Stimulated activated CD4-positive, alpha-beta T cell treated with anti-CD3 and anti-CD28 coated beads, Interleukin-15, amount 100 ng/mL, for 1 hour (primary cell): ENCODE measurements at regions not wholly inside any gene's neighbourhood (a gene's known extent, or its start where the extent isn't known, plus 50 kb on each side); places are given as distances from the start of the nearest gene placed in this dataset.
A peak's percentile ranks its signal among the peaks of the same experiment; 100 is the strongest.

Experiments
- DNase-seq, 2 donors: peaks; one replicate each; pipeline ENCODE4 v3.0.0-alpha.2; 2020; ENCODE audit warnings: low read depth in 1 of 2, low spot score in 1 of 2

DNA sequence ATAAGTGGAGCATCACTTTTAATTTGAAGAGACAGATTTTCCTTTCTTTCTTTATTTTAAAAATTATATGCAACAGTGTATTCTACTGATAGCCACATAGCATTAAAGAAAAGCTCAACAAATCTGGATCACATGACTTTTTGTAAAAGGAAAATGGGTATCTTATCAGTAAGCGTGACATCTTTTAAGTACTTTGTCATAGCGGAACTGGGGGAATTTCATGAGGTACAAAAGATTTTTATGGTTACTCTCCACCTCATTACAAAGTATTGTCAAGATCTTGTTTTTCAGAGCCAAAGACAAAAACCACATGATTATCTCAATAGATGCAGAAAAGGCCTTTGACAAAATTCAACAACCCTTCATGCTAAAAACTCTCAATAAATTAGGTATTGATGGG, 219.6 kb upstream of the ZPLD1 start:
- DNase-seq: no peak

DNA sequence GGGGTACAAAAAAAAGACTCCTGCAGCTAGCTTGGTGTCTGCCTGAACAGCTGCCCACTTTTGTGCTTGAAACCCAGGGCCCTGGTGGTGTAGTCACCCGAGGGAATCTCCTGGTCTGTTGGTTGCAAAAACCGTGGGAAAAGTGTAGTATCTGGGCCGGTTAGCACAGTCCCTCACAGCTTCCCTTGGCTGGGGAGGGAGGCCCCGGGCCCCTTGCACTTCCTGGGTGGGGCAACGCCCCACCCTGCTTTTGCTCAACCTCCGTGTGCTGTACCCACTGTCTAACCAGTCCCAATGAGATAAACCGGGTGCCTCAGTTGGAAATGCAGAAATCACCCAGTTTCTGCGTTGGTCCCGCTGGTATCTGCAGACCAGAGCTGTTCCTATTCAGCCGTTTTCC, 211.7 kb upstream of the ZPLD1 start:
- no peak for DNase-seq

DNA sequence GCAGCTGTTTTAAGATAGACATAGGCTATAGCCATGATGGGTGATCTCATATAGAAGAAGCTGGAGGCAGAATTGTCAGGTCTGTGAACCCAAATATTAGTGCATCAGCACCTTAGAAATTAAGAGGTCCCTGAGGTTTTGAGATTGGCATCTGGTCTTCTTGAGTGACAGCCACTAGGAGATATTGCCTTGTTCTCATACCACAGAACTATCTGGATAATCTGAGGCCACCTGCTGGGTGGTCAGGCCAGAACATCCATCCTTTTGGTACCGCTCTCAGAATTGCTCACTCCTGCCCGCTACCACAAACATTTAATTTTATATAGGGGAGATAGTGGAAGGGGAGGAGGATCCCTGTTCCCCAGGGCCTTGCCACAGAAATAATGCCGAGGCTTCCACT, 210.6 kb upstream of the ZPLD1 start:
- DNase-seq: no peak

DNA sequence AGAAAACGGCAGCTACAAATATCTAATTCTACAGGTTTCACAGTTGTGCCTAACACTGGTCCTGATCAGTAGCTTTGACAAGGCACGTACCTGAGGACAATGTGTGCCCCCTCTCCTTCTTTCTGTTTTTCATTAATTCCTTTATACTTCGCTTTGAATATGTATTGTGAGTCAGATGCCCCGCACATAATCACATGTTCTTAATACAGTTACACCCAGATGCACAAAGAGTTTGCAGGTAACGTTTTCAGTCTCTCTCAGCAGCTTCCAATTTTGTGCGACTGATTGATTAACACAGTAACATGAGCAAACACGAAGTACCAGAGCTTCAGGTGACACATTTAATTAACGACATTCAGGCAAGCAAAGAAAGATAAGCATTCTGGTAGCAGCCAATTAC, 209.8 kb upstream of the ZPLD1 start:
- DNase-seq: no peak

DNA sequence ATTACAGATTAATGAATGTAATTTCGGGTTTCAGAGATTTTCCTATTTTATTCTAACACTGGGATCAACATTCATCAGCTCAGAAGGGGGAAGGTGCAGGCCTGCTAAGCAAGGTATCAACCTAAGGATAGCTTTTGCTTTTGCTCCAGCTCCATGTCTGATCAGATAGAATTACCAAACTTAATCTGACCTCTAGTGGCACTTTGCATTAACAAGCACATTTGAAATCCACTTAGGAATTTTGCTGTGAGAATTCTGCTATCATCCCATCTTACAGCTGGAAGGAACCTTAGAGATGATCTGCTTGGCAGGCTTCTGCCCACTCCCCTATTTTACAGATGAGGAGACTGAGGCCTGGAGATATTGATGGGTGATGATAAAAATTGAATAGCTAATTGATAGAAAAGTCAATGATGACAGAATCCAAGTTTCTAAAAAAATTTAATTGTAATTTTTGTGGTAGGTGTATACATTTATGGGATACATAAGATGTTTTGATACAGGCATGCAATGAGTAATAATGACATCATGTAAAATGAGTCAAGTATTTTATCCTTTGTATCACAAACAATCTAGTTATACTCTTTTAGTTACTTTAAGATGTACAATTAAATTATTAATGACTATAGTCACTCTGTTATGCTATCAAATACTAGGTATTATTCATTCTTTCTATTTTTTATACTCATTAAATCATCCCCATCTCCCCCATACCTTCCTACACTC, 209.2 kb upstream of the ZPLD1 start:
- DNase-seq: no peak

DNA sequence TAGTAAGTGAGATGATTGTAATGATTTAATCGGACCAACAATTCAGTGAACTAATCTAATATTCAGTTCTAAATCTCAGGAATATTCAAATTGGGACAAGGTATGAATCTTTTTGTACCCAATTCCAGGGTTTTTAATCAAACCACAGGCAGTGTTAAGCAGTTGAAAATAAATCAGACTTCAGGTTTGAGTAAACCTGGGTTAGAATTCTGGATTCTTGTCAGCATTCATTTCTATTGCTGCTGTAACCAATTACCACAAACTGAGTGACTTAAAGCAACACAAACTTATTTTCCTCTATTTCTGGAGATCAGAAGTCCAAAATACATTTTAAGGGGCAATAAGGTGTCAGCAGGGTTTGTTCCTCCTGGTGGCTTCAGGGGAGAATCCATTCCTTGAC, 208.4 kb upstream of the ZPLD1 start:
- no peak for DNase-seq

DNA sequence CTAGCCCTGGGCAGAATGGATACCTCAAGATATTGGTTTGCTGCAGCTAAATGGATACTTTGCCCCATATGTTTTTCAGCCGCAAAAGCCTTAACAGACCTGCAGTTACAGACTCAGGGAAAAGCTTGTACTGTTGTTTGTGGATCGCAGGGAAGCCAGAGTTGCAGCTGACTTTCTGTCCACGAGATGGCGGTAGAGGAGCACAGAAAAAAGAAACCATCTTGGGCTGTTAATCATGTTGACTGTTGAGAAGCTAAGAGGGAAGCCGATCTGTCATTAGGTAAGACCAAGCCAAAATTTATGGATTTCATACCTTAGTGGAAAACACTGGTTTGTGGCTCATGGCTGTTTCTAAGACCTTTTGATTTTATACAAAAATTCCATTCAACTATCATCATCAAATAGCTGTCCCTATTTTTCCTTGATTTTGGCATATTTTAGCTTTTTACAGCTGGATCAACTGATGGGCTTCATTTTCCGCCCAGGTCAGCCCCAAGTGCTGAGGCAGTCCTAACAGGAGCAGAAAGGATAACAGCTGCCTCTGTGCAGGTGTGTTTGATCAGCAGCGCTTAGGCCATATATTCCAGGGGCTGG, 205.7 kb upstream of the ZPLD1 start:
- peak; percentile 43 to 56 for DNase-seq

DNA sequence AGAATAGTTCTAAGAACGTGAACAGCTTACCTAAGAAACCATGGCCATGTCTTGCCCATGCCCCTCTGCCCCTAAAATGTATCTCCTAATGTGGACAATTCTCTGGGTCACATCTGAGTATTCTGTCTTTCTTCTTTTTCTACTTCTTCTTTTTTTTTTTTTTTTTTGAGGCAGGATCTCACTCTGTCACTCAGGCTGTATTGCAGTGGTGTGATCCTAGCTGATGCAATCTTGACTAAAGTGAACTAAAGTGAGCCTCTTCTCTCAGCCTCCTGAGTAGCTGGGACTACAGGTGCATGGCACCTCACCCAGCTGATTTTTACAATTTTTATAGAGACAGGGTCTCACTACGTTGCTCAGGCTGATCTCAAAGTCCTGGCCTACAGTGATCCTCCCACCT, 204.8 kb upstream of the ZPLD1 start:
- DNase-seq: no peak

DNA sequence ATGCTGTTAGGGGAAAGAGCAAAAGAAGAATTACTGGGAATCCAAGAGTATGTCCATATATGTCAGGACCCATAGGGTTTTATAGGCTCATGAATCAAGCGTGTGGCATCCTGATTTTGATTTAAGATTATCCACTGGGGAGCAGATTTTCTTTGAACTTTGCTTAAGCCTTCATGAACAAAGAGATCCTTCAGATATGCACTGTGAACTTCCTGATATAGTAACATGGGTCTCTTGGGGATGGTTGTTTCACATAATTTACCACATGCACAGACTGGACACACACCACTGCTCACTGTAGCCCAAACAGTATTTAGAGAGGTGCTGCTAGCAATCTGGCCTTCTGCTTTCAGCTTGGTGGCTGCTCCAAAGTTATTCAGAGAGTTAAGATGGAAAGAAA, 200.9 kb upstream of the ZPLD1 start:
- no peak for DNase-seq

DNA sequence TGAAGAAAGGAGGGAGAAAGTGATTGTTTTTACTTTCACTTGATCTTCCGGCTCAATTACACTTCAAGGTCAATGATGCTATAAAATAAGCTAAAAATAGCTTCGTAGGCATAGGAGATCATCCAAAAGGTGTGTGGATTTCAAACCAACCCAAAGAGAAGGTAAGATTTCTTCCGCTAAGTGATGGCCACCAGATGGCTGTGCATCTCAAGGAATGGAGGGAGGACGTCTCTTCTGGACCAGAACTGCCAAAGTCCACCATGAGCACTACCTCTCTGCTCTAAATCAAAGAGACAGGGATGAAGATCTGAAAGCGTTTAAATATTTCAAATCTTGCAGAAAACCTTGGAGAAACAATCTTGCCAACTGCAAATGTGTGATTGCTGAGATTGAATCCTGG, 199.1 kb upstream of the ZPLD1 start:
- DNase-seq: no peak

DNA sequence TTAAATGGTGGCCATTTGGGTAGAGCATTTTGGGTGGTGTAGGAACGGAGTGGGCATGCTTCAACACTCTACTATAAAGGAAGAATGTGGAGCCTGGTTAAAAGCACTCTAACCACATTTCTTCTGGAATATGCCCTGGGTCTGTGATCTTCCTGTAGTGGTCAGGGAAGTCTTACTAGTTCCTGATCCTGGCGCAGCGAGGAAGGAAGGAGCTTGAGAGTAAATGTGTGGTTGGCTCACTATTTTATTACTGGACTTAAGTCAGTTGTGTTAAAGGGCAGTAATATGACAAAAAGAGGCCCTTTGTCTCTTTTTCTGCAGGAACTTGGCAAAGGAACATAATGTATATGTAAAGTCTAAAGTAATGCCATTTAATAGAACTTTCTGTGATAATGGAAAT, 197.6 kb upstream of the ZPLD1 start:
- no peak for DNase-seq

DNA sequence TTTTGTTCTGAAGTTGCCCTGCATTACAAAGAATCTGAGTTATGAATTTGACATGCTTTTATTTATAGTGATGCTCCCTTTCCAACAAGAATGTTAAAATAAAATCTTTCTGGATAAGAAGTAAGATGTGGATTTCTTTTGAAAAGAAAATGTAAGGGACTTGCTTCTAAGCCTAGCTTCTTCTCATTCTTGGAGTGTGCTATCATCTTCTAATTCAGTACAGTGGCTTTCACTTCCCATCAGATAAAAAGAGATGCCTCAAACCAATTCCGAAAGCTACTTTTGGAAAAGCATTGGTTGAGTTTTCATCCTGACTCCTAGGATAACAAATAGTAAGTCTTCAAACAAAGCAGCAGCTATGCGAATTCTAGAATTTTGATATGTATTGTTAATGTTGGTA, 197.0 kb upstream of the ZPLD1 start:
- no peak for DNase-seq

DNA sequence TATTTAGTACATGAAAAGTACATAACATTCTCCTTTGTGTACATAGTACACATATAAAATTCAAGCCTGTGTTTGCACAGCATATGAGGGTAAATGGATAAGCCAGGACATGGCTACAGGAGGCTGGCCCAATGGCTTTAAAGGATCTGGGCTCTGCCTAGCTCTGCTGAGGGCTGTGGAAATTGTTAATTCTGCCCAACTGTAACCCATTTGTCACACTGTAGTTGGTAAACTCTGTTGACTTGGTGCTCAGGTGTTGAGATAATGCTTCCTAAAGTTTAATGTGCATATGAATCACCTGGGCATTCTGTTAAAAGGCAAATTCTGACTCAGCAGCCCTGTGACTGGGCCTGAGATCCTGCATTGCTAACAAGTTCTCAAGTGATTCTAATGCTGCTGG, 196.5 kb upstream of the ZPLD1 start:
- DNase-seq: no peak

DNA sequence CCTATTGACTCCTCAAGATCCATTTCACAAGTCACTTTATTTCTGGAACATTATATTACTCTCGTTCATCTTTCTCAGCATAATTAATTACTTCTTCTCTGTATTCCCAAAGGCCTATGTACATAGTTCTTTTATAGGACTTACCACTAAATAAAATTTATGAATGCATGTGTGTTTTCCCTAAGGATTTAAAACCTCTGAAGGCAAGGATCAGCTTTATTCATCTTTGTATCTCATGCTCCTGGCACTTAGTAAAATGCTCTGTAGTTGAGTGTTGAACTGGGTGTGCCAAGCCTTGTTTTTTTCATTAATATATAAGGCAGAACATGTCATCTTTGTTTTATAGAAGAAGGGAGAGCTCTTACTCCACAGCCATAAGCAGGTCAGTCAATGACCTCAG, 194.1 kb upstream of the ZPLD1 start:
- no peak for DNase-seq

DNA sequence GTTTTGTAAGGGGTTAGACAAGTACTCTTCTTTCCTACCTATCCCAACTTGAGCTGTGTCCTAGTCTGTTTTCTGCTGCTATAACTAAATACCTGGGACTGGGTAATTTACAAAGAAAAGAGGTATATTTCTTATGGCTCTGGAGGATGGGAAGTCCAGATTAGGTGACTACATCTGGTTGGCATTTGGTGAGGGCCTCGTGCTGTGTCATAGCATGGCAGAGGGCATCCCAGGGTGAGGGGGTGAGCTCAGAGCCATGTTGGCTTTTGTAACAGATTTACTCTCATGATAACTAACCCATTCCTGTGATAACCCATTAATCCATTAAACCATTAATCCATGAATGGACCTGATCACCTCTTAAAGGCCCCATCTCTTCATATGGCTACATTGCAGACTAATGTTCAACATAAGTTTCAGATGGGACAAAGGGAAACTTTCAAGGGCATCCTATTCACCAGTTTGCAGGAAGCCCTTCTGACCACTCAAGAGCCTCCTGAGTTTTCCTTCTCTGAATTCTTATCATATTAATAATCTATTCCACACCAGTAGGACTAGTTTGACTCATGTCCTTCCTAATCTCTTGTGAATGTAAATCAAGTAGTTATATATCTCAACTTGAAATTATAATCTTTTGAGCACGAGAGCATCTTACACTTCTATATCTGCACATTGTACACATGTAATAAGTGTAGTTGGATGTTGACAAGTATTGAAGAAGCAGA, 185.7 kb upstream of the ZPLD1 start:
- no peak for DNase-seq

DNA sequence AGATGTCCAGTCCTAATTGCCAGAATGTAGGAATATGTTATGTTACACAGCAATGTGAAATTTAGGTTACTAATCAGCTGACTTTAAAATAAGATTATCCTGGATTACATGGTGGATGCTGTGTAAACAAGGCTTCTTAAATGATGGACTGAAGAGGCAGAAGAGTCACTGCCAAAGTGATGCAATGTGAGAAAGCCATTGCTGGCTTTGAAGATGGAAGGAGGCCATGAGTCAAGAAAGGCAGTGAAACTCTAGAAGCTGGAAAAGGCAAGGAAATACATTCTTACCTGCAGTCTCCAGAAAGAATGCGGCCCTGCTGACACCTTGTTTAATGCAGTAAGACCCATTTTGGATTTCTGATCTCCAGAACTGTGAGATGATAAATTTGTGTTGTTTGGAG, 179.1 kb upstream of the ZPLD1 start:
- DNase-seq: no peak

DNA sequence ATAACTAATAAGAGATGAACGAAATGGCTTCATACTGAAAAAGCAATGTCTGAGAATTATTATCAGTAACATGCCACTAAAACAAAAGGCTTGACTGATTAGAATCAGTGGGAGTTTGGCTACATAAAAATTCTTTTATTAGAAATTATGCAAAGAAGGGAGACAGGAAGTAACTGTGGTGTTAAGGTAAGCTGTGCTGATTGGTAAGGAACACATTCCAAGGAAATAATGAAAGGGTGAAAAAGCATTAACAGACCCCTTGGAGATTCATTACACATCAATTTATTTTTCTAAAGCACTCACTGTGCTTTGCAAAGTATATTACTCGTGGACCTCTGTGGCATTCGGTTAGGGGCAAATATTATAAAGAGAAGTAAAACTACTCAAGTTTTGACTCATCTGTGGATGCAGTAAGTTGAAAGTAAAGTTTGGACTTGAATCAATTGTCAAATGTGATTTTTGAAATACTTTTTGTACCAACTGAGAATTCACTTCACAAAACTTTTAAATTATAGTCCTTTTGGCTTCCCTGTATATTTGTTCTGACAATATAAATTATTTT, 176.1 kb upstream of the ZPLD1 start:
- DNase-seq: no peak

DNA sequence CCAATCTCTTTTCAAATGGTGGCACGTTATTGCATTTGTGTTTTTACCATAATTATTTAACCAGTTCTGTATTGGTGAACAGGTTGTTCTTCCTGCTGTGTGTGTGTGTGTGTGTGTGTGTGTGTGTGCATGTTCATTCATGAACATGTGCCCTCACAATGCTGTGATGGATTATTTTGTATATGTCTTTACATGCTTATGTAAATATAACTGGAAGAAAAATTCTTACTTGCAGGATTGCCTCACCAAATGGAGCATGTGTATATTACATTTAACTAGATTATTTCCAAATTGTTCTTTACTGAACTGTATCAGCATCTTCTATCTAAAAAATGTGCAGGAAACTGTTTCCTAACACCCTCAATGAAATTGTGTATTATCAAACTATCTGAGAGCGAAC, 175.2 kb upstream of the ZPLD1 start:
- no peak for DNase-seq

DNA sequence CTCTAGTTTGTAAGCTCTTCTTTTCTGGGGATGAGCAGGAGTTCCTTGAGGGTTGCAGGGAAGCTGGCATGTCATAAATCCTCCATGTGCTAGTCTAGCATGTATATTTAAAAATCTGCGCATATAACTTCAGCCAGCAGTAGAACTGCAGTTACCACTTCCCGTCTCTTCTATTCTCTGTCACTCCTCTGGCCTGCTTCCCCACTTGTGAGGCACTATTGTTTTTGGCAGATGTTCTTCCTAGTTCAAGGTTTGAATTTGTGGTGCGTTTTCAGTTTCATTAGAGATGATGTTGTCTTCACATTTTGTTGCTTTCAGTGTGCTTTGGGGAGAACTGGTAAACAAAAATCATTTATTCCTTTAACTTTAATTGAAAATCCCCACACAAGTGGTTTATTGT, 169.1 kb upstream of the ZPLD1 start:
- DNase-seq: no peak

DNA sequence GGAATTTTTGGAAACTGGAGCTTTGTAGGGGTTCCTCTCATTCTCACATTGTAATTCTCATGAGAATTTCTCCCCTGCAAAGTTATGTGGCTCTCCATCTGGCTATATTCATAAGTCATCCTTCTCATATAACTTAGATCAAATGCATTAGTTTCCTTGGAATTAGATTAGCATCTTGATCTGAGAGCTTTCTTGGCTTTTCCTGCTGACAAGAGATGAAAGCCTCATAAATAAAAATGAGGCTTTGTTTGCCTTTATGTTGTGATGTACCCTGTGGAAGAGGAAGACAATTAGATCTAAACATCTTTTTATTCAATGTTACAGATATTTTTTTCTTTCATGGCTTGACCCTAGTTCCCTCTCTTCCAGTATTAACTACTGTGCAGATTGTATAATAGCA, 165.4 kb upstream of the ZPLD1 start:
- DNase-seq: no peak

DNA sequence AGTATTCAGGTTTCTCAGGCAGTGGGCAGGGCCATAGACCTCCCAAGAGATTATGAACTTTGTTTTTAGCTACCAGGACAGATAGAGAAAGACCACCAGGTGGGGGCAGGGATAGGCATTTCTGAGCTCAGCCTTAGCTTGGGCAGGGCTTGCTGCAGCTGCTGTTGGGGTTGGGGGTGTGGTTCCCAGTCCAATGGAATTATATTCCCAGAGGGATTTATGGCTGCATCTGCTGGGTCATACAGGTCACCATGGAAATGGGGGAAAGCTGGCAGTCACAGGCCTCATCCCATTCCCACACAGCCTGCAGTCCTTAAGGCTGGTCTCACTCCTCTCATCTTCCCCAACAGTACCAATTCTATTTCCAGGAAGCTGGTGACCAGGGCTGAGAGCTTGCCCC, 144.6 kb upstream of the ZPLD1 start:
- DNase-seq: no peak

DNA sequence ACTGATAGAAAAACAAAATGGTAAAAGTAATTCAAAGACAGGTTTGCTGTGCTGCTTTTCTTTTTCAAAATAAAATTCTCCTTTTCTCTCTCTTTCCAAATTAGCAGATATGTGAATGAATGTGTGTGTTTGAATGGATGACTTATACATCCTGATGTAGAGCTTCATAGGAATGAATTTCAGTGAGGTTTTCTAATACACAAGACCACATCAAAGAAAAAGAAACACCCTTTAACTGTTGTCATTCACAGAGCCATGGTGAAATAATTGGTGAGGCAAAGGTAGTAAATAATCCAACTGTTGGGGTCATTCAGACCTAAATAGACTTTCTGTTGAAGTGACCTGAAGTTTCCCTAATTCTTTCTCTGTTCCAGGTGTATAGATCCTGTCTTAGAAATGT, 139.1 kb upstream of the ZPLD1 start:
- DNase-seq: no peak
